ENCODE measurements at regions not wholly inside any gene's neighbourhood (a gene's known extent, or its start where the extent isn't known, plus 50 kb on each side); places are given as distances from the start of the nearest gene placed in this dataset.
"Not testable (repeated sequence)": the region's sequence is repeated elsewhere in the genome, so short reads cannot be mapped to it uniquely, and the experiment has no call there.

- no peak for TF ChIP-seq CTCF (IDR thresholded peaks at IDR 0.05)
- ATAC-seq (ENCODE audit: low FRiP score) (no peak), DNase-seq (ENCODE audit: low spot score) (no peak)
These were observed 2715.0 kb upstream of the PCDH20 start for GRCh38 chr13:64130600-64130999.

GRCh38 chr13:64130171-64130570 is 2714.5 kb upstream of the PCDH20 start:
- ATAC-seq (ENCODE audit: low FRiP score) (no peak), DNase-seq (ENCODE audit: low spot score) (no peak)
- no peak for TF ChIP-seq CTCF (IDR thresholded peaks at IDR 0.05)

- TF ChIP-seq CTCF (IDR thresholded peaks at IDR 0.05) = no peak
- DNase-seq (ENCODE audit: low spot score) = no peak
- no peak for ATAC-seq (ENCODE audit: low FRiP score)
These were observed 2712.2 kb upstream of the PCDH20 start for GRCh38 chr13:64127856-64128255.

- TF ChIP-seq CTCF (IDR thresholded peaks at IDR 0.05) = no peak
- ATAC-seq (ENCODE audit: low FRiP score) = no peak
These were observed 2711.5 kb upstream of the PCDH20 start for GRCh38 chr13:64127192-64127591.

GRCh38 chr13:64121023-64121709 is 2705.5 kb upstream of the PCDH20 start:
- ATAC-seq (ENCODE audit: low FRiP score); DNase-seq (ENCODE audit: low spot score): not testable (repeated sequence)

More at GRCh38 chr13:64127192-64127591, 2711.5 kb upstream of the PCDH20 start:
- no peak for DNase-seq (ENCODE audit: low spot score)

- TF ChIP-seq CTCF (IDR thresholded peaks at IDR 0.05) = no peak
- no peak for DNase-seq (ENCODE audit: low spot score)
These were observed 2684.3 kb upstream of the PCDH20 start for GRCh38 chr13:64099994-64100393.

GRCh38 chr13:64090311-64090710 is 2674.7 kb upstream of the PCDH20 start:
- no peak for TF ChIP-seq CTCF (IDR thresholded peaks at IDR 0.05)
- no peak for DNase-seq (ENCODE audit: low spot score)
- no peak for ATAC-seq (ENCODE audit: low FRiP score)

More at GRCh38 chr13:64099994-64100393, 2684.3 kb upstream of the PCDH20 start:
- no peak for ATAC-seq (ENCODE audit: low FRiP score)

Data from omental fat pad (tissue), 3 donors.